ENCODE measurements at regions not wholly inside any gene's neighbourhood (a gene's known extent, or its start where the extent isn't known, plus 50 kb on each side); places are given as distances from the start of the nearest gene placed in this dataset.

DNA sequence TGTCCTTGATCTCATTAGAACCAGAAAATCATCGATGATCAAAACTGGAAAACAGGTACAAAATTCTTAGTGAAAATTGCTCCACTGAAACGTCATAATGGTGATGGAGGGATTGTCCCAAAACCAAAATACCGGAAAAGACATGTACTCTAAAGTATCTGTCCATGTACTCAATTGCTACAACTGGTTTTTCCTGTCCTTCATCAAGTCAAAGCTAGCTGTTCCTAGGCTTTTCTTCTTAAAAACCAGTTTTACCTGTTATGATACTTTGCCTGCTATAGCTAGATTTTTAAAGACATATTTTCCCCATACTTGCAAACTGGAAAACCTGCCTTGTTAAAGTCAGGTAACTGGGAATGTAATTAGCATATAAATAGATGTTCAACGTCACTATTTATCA lies 50.5 kb upstream of the LRRC1 start:
- DNase-seq = peak in 1 of 2 experiments; percentile 60
- intact Hi-C loops (cut with micrococcal nuclease; ENCODE audit: unreplicated experiment) = no loop called here
- H3K27me3 ChIP-seq (replicated peaks; ENCODE audit: control insufficient read depth, insufficient read depth, low read length) = no peaks in the 10 kb centered on the region
- TF ChIP-seq CTCF (IDR thresholded peaks at IDR 0.05; ENCODE audit: insufficient read depth in 1 of 2, low read depth in 1 of 2, low read length in 1 of 2, severe bottlenecking in 1 of 2, unreplicated experiment in 1 of 2) = no peak
- Mint-ChIP-seq H3K9me3 (ENCODE audit: unreplicated experiment) (peaks cover 9% of the 10 kb centered on the region), H3K4me1 (ENCODE audit: low read depth, unreplicated experiment) (peaks cover 31% of the 10 kb centered on the region), H3K27ac (ENCODE audit: unreplicated experiment) (peak overlapping the region; percentile 88), H3K36me3 (ENCODE audit: insufficient read depth, unreplicated experiment) (peaks cover 28% of the 10 kb centered on the region), H3K27me3 (ENCODE audit: insufficient read depth, unreplicated experiment) (no peaks in the 10 kb centered on the region), H3K4me3 (ENCODE audit: unreplicated experiment) (peak overlapping the region; percentile 48)
- no TSS peak for BruUV-seq (replicated peaks)
- POLR2A ChIA-PET = interaction anchor here (0.6 to 1.8 kb wide), 3 partner anchors 49 to 385 kb away, joined by 3 to 11 read pairs (median 8); partner anchors contain the start of gene LRRC1
- H3K4me3 ChIP-seq (ENCODE audit: low read depth, low read length) = no peak overlapping the region
- CTCF ChIA-PET = interaction anchor here (0.7 to 1.3 kb wide), 3 partner anchors 10 to 212 kb away, joined by 3 to 7 read pairs (median 6); no protein-coding TSS in a partner anchor
- H3K9me3 ChIP-seq = no peaks in the 10 kb centered on the region; the same call in 1 of the 2 replicates
- peaks cover 58% of the 10 kb centered on the region for H3K4me1 ChIP-seq
- no peaks in the 10 kb centered on the region for H3K36me3 ChIP-seq (ENCODE audit: control insufficient read depth, insufficient read depth, low read length)

DNA sequence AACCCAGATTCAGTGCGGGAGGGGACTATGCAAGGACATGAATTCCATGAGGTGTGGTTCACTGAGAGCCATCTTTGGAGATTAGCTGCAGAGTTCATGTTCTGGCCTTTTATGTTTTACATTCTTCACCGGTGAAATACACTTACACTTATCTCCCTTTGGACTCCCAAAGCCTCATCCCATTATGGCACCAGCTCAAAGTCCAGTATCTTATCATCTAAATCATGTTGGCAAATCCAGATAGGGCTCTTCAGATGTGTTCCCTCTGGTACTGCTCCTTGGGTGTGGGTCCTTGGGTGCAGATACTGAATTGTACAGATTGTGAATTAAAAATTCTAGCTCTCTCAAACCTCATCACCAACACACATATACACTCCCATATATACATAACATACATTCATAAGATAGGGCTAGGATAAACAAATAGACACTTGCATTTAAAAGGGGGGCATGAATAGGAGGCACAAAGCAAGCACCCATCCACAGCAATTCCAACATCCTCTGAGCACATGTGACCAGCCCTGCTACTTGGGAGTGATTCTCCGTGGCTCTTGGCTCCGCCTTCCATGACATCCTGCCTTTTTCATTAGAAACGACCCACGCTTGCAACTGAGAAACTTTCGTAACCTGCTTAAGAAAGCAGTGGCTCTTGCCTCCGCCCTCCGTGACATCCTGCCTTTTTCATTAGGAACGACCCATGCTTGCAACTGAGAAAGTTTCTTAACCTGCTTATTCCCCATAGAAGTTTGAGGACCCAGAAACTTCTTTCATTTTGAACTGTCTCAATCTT lies 53.6 kb upstream of the LRRC1 start:
- peak overlapping the region; percentile 73 for H3K27ac Mint-ChIP-seq (ENCODE audit: unreplicated experiment)
- CTCF ChIA-PET = interaction anchor here (1.1 to 1.3 kb wide), 4 partner anchors 13 to 215 kb away, joined by 3 to 7 read pairs (median 4); partner anchors contain the start of gene LRRC1
- intact Hi-C loops (cut with micrococcal nuclease; ENCODE audit: unreplicated experiment) = loop anchor here (1.0 kb wide), 2 partner anchors 24 to 52 kb away; no protein-coding TSS in a partner anchor

More for the DNA sequence above, 53.6 kb upstream of the LRRC1 start:
- Mint-ChIP-seq H3K4me3 (ENCODE audit: unreplicated experiment) (peak overlapping the region; percentile 64), H3K27me3 (ENCODE audit: insufficient read depth, unreplicated experiment) (no peaks in the 10 kb centered on the region), H3K9me3 (ENCODE audit: unreplicated experiment) (peaks cover 19% of the 10 kb centered on the region), H3K36me3 (ENCODE audit: insufficient read depth, unreplicated experiment) (peaks cover 28% of the 10 kb centered on the region), H3K4me1 (ENCODE audit: low read depth, unreplicated experiment) (peaks cover 27% of the 10 kb centered on the region)
- POLR2A ChIA-PET = interaction anchor here (0.5 to 2.7 kb wide), 6 partner anchors 24 to 257 kb away, joined by 3 to 35 read pairs (median 3); partner anchors contain the start of gene LRRC1
- peak; percentile 79 to 89 for DNase-seq
- Histone ChIP-seq H3K4me1 (peaks cover 71% of the 10 kb centered on the region), H3K4me3 (ENCODE audit: low read depth, low read length) (peak overlapping the region; percentile 15; the same call in 1 of the 2 replicates), H3K36me3 (ENCODE audit: control insufficient read depth, insufficient read depth, low read length) (no peaks in the 10 kb centered on the region), H3K9me3 (no peaks in the 10 kb centered on the region; the same call in 1 of the 2 replicates), H3K27me3 (replicated peaks; ENCODE audit: control insufficient read depth, insufficient read depth, low read length) (no peaks in the 10 kb centered on the region)
- BruUV-seq (replicated peaks) = no TSS peak
- no peak for TF ChIP-seq CTCF (IDR thresholded peaks at IDR 0.05; ENCODE audit: insufficient read depth in 1 of 2, low read depth in 1 of 2, low read length in 1 of 2, severe bottlenecking in 1 of 2, unreplicated experiment in 1 of 2)

All from Caco-2 (cell line).